SK-N-SH (cell line): ENCODE measurements at regions not wholly inside any gene's neighbourhood (a gene's known extent, or its start where the extent isn't known, plus 50 kb on each side); places are given as distances from the start of the nearest gene placed in this dataset.

Source experiments
- CTCF ChIA-PET: fragments of 300-600, 350-600 bp; formaldehyde crosslinking; extraction: SDS; loops from one replicate; lab custom pipeline; 2021; lab: Yijun Ruan, JAX
- POLR2A ChIA-PET: fragments of 350-600 bp; sonication (Branson Sonifier 250); formaldehyde crosslinking; extraction: SDS; loops from one replicate; lab custom pipeline; 2020; ENCODE audit warnings: antibody characterized with exemption, inconsistent platforms; lab: Yijun Ruan, JAX
- DNase-seq: peaks from one replicate; pipeline ENCODE4 v3.0.0; 2012
- H2AFZ ChIP-seq: fragments of 200-600 bp; sonication (generic); 2 replicates; pipeline ENCODE4 v1.8.1; 2016; ENCODE audit warnings: antibody characterized with exemption, mild to moderate bottlenecking, low read depth
- H3F3A ChIP-seq: fragments of 200-600 bp; sonication (generic); replicated peaks from 2 replicates; pipeline ENCODE3; 2016; ENCODE audit warnings: antibody characterized with exemption, mild to moderate bottlenecking; ENCODE audit not compliant: insufficient read depth
- H3K27ac ChIP-seq, 2 experiments: fragments of 200-500 bp in 1 of 2; fragments of 200-600 bp in 1 of 2; sonication (Bioruptor generic) in 1 of 2; sonication (generic), shearing (Covaris generic) in 1 of 2; 2 replicates each; pipeline versions ENCODE4 v1.5.1 to v1.6.1; 2014 to 2016; ENCODE audit warnings: low read depth in 2 of 2, inconsistent platforms in 1 of 2, low read length in 1 of 2, mild to moderate bottlenecking in 1 of 2, mixed read lengths in 1 of 2
- H3K27me3 ChIP-seq: fragments of 200-600 bp; sonication (generic), shearing (Covaris generic); 2 replicates; pipeline ENCODE4 v1.6.1; 2016; ENCODE audit warnings: mixed run types; ENCODE audit not compliant: insufficient read depth
- H3K36me3 ChIP-seq, 2 experiments: fragments of 200-500 bp in 1 of 2; fragments of 200-600 bp in 1 of 2; sonication (Bioruptor generic) in 1 of 2; sonication (generic) in 1 of 2; replicated peaks in 1 of 2; 2 replicates each; pipeline versions ENCODE3 to v1.5.1; 2014 to 2016; ENCODE audit warnings: low read length in 1 of 2, mild to moderate bottlenecking in 1 of 2; ENCODE audit not compliant: insufficient read depth in 2 of 2, control insufficient read depth in 1 of 2
- H3K4me1 ChIP-seq, 2 experiments: fragments of 200-500 bp in 1 of 2; fragments of 200-600 bp in 1 of 2; sonication (Bioruptor generic) in 1 of 2; sonication (generic), shearing (Covaris generic) in 1 of 2; 2 replicates each; pipeline versions ENCODE4 v1.5.1 to v1.6.1; 2014 to 2016; ENCODE audit warnings: low read depth in 1 of 2, low read length in 1 of 2, mixed run types in 1 of 2; ENCODE audit not compliant: insufficient read depth in 2 of 2, control insufficient read depth in 1 of 2
- H3K4me2 ChIP-seq: fragments of 200-600 bp; sonication (generic), shearing (Covaris generic); 2 replicates; pipeline ENCODE4 v1.6.1; 2017; ENCODE audit warnings: mixed run types
- H3K4me3 ChIP-seq, 2 experiments: fragments of 200-500 bp in 1 of 2; fragments of 200-600 bp in 1 of 2; sonication (Bioruptor generic) in 1 of 2; sonication (generic), shearing (Covaris generic) in 1 of 2; 2 replicates each; pipeline versions ENCODE4 v1.5.1 to v1.8.1; 2014 to 2016; ENCODE audit warnings: low read depth in 2 of 2, inconsistent platforms in 1 of 2, low read length in 1 of 2, mild to moderate bottlenecking in 1 of 2, mixed read lengths in 1 of 2, moderate library complexity in 1 of 2
- H3K79me2 ChIP-seq: fragments of 200-600 bp; sonication (generic); 2 replicates; pipeline ENCODE4 v1.8.1; 2017; ENCODE audit warnings: mild to moderate bottlenecking; ENCODE audit not compliant: insufficient read depth
- H3K9ac ChIP-seq: fragments of 200-600 bp; sonication (generic); 2 replicates; pipeline ENCODE4 v1.6.1; 2017; ENCODE audit warnings: mixed run types
- H3K9me2 ChIP-seq: fragments of 200-600 bp; sonication (generic); 2 replicates; pipeline ENCODE4 v1.6.1; 2017; ENCODE audit warnings: mixed run types
- H3K9me3 ChIP-seq: fragments of 200-600 bp; sonication (generic); 2 replicates; pipeline ENCODE4 v1.6.1; 2017; ENCODE audit warnings: mixed run types, mild to moderate bottlenecking, moderate library complexity
- H4K20me1 ChIP-seq: fragments of 200-600 bp; sonication (generic); 2 replicates; pipeline ENCODE4 v1.6.1; 2017; ENCODE audit warnings: mild to moderate bottlenecking, mixed run types; ENCODE audit not compliant: insufficient read depth
- EP300 ChIP-seq, 2 experiments: IDR thresholded peaks; 2 replicates each; pipeline versions ENCODE4 v1.4.0 to v1.6.1; 2012; ENCODE audit warnings: borderline replicate concordance in 1 of 2, low read depth in 1 of 2, low read length in 1 of 2
- FOSL2 ChIP-seq: IDR thresholded peaks from 2 replicates; pipeline ENCODE4 v1.4.0; 2012; ENCODE audit warnings: low read depth, mild to moderate bottlenecking, moderate library complexity, borderline replicate concordance
- FOXJ3 ChIP-seq: sonication (generic); formaldehyde crosslinking; IDR thresholded peaks from 2 replicates; pipeline ENCODE4 v1.5.1; 2020; ENCODE audit warnings: mild to moderate bottlenecking, missing genetic modification reagents
- FOXM1 ChIP-seq: IDR thresholded peaks from 2 replicates; pipeline ENCODE4 v1.4.0; 2012; ENCODE audit warnings: low read depth, mild to moderate bottlenecking
- GABPA ChIP-seq: IDR thresholded peaks from 2 replicates; pipeline ENCODE4 v1.4.0; 2012; ENCODE audit warnings: low read depth, mild to moderate bottlenecking
- JUND ChIP-seq: IDR thresholded peaks from 2 replicates; pipeline ENCODE4 v1.4.0; 2012
- MEF2A ChIP-seq: IDR thresholded peaks from 2 replicates; pipeline ENCODE4 v1.4.0; 2012; ENCODE audit warnings: low read depth, borderline replicate concordance
- MXI1 ChIP-seq: IDR thresholded peaks from 2 replicates; pipeline ENCODE4 v1.6.1; 2012; ENCODE audit warnings: mild to moderate bottlenecking, low read depth, low read length, improper control_type of control experiment
- NFIC ChIP-seq: IDR thresholded peaks from 2 replicates; pipeline ENCODE4 v1.4.0; 2012; ENCODE audit warnings: borderline replicate concordance
- POLR2AphosphoS5 ChIP-seq: IDR thresholded peaks from 2 replicates; pipeline ENCODE4 v1.6.1; 2012; ENCODE audit warnings: low read depth, low read length
- RXRA ChIP-seq: IDR thresholded peaks from 2 replicates; pipeline ENCODE4 v1.4.0; 2012; ENCODE audit warnings: low read depth, mild to moderate bottlenecking, borderline replicate concordance
- TEAD4 ChIP-seq: IDR thresholded peaks from 2 replicates; pipeline ENCODE4 v1.4.0; 2012; ENCODE audit warnings: mild to moderate bottlenecking, borderline replicate concordance; ENCODE audit not compliant: insufficient read depth
- YY1 ChIP-seq: IDR thresholded peaks from 2 replicates; pipeline ENCODE4 v1.4.0; 2012; ENCODE audit warnings: low read depth, mild to moderate bottlenecking
- WGBS: methylation state at CpG from one replicate; pipeline ENCODE4 v1.1.6; 2017; ENCODE audit warnings: low lambda C conversion rate; 5-methylcytosine and 5-hydroxymethylcytosine counted together
- TF ChIP-seq, protein P1 (sequence below): IDR thresholded peaks from 2 replicates; pipeline ENCODE4; 2012
- TF ChIP-seq, protein P2 (sequence below): IDR thresholded peaks from 2 replicates; pipeline ENCODE4 v1.4.0; 2012; ENCODE audit warnings: low read depth, borderline replicate concordance
- TF ChIP-seq, protein P3 (sequence below): fragments of 150-350 bp; IDR thresholded peaks from 2 replicates; pipeline ENCODE4 v1.6.1; 2016; ENCODE audit warnings: mild to moderate bottlenecking, low read depth, low read length
- TF ChIP-seq, protein P4 (sequence below): IDR thresholded peaks from 2 replicates; pipeline ENCODE4 v1.4.0; 2012; ENCODE audit warnings: low read depth, borderline replicate concordance

DNA sequence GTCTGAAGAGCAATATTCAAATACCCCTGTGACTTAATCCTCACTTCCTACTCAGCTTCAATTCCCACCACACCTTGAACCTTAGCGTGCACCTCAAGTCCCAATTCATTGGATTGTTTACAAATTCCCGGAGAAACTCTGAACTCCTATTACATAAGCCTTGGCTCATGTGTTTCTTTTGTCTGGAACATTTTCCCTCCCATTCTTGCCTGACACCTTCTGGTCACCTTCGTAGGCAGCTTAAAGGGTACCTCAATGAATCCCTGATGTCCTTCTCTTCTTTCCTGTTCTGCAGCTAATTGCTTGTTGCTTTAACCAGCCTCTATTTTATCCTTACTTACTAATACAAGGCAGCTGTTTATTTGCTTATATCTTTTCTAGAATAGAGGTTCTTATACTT, 85.0 kb upstream of the SEL1L start:
- POLR2A ChIA-PET: no interaction called here
- CTCF ChIA-PET: no interaction called here
- Histone ChIP-seq H3K9me3 (no peaks in the 10 kb centered on the region), H2AFZ (no peak overlapping the region), H3K9me2 (no peaks in the 10 kb centered on the region), H3K27me3 (no peaks in the 10 kb centered on the region), H4K20me1 (no peaks in the 10 kb centered on the region), H3K4me1 (no peaks in the 10 kb centered on the region), H3K9ac (no peak overlapping the region), H3K4me3 (no peak overlapping the region), H3K4me2 (no peak overlapping the region)
- DNase-seq: no peak
- TF ChIP-seq TEAD4 (no peak), POLR2AphosphoS5 (no peak), MXI1 (no peak), FOXM1 (no peak), EP300 (IDR thresholded peaks at IDR 0.05; ENCODE audit: borderline replicate concordance in 1 of 2, low read depth in 1 of 2, low read length in 1 of 2) (no peak), NFIC (no peak), MEF2A (no peak), FOXJ3 (CRISPR knock-in tag) (no peak), GABPA (no peak), FOSL2 (no peak), JUND (no peak), RXRA (no peak), YY1 (no peak)
- TF ChIP-seq, protein P1, sequence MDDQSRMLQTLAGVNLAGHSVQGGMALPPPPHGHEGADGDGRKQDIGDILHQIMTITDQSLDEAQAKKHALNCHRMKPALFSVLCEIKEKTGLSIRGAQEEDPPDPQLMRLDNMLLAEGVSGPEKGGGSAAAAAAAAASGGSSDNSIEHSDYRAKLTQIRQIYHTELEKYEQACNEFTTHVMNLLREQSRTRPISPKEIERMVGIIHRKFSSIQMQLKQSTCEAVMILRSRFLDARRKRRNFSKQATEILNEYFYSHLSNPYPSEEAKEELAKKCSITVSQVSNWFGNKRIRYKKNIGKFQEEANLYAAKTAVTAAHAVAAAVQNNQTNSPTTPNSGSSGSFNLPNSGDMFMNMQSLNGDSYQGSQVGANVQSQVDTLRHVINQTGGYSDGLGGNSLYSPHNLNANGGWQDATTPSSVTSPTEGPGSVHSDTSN: no peak
- TF ChIP-seq, protein P2, sequence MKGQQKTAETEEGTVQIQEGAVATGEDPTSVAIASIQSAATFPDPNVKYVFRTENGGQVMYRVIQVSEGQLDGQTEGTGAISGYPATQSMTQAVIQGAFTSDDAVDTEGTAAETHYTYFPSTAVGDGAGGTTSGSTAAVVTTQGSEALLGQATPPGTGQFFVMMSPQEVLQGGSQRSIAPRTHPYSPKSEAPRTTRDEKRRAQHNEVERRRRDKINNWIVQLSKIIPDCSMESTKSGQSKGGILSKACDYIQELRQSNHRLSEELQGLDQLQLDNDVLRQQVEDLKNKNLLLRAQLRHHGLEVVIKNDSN: no peak
- TF ChIP-seq, protein P3, sequence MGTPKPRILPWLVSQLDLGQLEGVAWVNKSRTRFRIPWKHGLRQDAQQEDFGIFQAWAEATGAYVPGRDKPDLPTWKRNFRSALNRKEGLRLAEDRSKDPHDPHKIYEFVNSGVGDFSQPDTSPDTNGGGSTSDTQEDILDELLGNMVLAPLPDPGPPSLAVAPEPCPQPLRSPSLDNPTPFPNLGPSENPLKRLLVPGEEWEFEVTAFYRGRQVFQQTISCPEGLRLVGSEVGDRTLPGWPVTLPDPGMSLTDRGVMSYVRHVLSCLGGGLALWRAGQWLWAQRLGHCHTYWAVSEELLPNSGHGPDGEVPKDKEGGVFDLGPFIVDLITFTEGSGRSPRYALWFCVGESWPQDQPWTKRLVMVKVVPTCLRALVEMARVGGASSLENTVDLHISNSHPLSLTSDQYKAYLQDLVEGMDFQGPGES: no peak
- TF ChIP-seq, protein P4, sequence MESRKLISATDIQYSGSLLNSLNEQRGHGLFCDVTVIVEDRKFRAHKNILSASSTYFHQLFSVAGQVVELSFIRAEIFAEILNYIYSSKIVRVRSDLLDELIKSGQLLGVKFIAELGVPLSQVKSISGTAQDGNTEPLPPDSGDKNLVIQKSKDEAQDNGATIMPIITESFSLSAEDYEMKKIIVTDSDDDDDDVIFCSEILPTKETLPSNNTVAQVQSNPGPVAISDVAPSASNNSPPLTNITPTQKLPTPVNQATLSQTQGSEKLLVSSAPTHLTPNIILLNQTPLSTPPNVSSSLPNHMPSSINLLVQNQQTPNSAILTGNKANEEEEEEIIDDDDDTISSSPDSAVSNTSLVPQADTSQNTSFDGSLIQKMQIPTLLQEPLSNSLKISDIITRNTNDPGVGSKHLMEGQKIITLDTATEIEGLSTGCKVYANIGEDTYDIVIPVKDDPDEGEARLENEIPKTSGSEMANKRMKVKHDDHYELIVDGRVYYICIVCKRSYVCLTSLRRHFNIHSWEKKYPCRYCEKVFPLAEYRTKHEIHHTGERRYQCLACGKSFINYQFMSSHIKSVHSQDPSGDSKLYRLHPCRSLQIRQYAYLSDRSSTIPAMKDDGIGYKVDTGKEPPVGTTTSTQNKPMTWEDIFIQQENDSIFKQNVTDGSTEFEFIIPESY: no peak
- TF ChIP-seq, all 33 proteins: peak for 0
- Histone ChIP-seq H3K36me3 (no peaks in the 10 kb centered on the region), H3F3A (no peaks in the 10 kb centered on the region), H3K79me2 (no peaks in the 10 kb centered on the region), H3K27ac (no peak overlapping the region)
- WGBS: 1% methylated on average over 3 of the region's 3 CpGs
